NB4 (cell line): ENCODE measurements at regions not wholly inside any gene's neighbourhood (a gene's known extent, or its start where the extent isn't known, plus 50 kb on each side); places are given as distances from the start of the nearest gene placed in this dataset.

ENCODE experiments used
- TF ChIP-seq, protein P1 (sequence below): IDR thresholded peaks from one replicate; pipeline ENCODE4 v1.5.1; 2012; ENCODE audit warnings: low read depth, low read length
- TF ChIP-seq, protein P2 (sequence below): IDR thresholded peaks from 2 replicates; pipeline ENCODE4 v1.6.1; 2011; ENCODE audit warnings: low read depth, low read length

DNA sequence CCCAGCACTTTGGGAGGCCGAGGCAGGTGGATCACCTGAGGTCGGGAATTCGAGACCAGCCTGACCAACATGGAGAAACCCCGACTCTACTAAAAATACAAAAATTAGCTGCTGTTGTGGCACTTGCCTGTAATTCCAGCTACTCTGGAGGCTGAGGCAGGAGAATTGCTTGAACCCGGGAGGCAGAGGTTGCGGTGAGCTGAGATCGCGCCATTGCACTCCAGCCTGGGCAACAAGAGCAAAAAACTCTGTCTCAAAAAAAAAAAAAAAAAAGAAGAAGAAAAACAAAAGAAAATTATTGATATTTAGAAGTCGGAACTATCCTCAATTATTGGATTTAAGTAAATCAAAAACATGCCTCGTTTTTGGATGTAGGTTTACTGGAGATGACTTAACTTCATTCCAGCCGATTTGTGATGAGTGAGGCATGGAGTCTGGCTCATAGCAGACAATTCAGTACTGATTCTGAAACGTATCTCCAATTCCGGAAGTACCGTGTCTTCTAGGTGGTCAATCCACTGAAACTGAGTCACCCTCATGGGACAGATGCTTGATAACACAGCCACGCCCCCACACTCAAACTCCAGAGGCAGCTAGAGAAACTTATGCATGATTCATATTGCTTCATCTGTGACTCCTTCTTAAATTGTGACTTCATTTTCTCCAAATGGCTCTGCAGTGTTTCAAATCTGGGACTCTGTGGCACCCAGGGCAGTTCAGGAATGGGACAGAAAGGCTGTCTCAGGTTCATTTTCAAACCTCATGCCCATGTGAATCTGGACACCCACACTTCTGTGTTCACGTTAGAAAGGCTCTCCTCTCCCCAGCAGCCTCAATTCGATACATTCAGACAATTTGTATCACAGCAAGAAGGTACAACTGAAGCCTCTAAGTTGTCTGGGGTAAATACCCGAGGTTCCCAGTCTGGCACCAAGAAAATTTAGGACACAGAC is 110.4 kb upstream of the ARMC2 start:
- TF ChIP-seq, protein P1, sequence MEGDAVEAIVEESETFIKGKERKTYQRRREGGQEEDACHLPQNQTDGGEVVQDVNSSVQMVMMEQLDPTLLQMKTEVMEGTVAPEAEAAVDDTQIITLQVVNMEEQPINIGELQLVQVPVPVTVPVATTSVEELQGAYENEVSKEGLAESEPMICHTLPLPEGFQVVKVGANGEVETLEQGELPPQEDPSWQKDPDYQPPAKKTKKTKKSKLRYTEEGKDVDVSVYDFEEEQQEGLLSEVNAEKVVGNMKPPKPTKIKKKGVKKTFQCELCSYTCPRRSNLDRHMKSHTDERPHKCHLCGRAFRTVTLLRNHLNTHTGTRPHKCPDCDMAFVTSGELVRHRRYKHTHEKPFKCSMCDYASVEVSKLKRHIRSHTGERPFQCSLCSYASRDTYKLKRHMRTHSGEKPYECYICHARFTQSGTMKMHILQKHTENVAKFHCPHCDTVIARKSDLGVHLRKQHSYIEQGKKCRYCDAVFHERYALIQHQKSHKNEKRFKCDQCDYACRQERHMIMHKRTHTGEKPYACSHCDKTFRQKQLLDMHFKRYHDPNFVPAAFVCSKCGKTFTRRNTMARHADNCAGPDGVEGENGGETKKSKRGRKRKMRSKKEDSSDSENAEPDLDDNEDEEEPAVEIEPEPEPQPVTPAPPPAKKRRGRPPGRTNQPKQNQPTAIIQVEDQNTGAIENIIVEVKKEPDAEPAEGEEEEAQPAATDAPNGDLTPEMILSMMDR = no peak
- TF ChIP-seq, protein P2, sequence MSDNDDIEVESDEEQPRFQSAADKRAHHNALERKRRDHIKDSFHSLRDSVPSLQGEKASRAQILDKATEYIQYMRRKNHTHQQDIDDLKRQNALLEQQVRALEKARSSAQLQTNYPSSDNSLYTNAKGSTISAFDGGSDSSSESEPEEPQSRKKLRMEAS = no peak
